ENCODE measurements at regions not wholly inside any gene's neighbourhood (a gene's known extent, or its start where the extent isn't known, plus 50 kb on each side); places are given as distances from the start of the nearest gene placed in this dataset.
"Not testable (repeated sequence)": the region's sequence is repeated elsewhere in the genome, so short reads cannot be mapped to it uniquely, and the experiment has no call there.

DNA sequence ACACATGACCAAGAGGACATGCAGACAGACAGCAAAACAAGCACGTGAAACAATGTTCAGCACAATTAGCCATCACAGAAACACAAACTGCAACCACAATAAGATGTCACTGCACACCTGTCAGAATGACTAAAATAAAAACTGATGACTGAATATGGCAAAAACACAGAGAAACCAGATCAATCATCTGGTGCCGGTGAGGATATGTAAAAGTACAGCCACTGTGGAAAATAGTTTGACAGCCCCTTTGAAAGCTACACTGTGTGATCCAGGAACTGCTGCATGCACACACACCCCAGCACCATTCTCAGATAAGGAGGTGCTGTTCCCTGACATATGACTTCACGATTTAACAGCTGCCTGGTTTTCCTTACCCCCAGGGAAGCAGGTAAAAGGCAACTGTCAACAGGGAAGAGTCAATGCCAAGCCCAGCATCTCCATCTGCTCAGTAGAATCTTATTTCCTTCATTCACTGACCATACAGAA is 238.1 kb upstream of the HSFY2 start:
- H3K27ac ChIP-seq (ENCODE audit: low read depth, low read length) = no peak overlapping the region
- H3K79me2 ChIP-seq (ENCODE audit: control insufficient read depth, insufficient read depth, low read length, unreplicated experiment) = no peaks in the 10 kb centered on the region
- H3K27me3 ChIP-seq (ENCODE audit: insufficient read depth, low read length) = no peaks in the 10 kb centered on the region
- no peak overlapping the region for H2AFZ ChIP-seq (ENCODE audit: low read length, unreplicated experiment)
- no peak overlapping the region for H3K4me3 ChIP-seq (ENCODE audit: low read depth, low read length)
- H3K4me1 ChIP-seq (ENCODE audit: control insufficient read depth, insufficient read depth, low read length, unreplicated experiment) = no peaks in the 10 kb centered on the region
- no peaks in the 10 kb centered on the region for H3K36me3 ChIP-seq (ENCODE audit: insufficient read depth, low read length)

DNA sequence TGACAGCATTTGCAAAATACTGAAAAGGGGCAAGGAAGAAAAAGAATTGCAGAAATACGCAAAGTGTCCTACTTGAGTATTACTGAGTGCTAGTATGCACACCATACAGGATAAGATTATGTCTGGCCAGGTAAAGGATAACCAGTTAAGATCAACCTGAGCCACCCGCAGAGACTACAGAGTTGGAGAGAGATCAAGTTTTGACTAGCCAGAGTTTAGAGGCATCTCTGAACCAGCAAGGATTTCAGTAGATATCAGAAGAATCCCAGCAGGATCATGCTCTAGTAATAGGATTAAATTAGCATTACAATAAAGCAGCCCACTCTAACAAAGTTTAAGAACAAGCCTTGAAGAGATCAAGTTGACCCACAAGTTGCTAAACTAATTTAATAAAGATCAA is 232.7 kb upstream of the HSFY2 start:
- Histone ChIP-seq H3K4me1 (ENCODE audit: control insufficient read depth, insufficient read depth, low read length, unreplicated experiment) (no peaks in the 10 kb centered on the region), H3K36me3 (ENCODE audit: insufficient read depth, low read length) (no peaks in the 10 kb centered on the region), H3K4me3 (ENCODE audit: low read depth, low read length) (no peak overlapping the region), H3K27ac (ENCODE audit: low read depth, low read length) (no peak overlapping the region), H2AFZ (ENCODE audit: low read length, unreplicated experiment) (no peak overlapping the region), H3K79me2 (ENCODE audit: control insufficient read depth, insufficient read depth, low read length, unreplicated experiment) (no peaks in the 10 kb centered on the region), H3K27me3 (ENCODE audit: insufficient read depth, low read length) (no peaks in the 10 kb centered on the region)

DNA sequence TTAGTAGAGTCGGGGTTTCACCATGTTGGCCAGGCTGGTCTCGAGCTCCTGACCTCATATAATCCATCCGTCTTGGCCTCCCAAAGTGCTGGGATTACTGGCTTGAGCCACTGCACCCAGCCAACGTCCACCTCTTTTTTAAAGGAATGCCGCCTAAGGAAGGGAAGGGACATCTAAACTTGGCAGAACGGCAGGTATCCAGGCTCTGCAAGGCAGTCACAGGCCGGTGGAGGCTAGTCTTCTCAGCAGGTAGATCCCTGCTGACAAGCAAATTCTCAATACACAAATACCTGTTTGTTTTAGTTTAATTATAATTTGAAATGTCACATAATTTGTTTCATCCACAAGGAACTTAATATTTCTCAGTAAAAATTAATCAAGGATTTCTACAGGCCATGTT is 232.0 kb upstream of the HSFY2 start:
- Histone ChIP-seq H3K27me3 (ENCODE audit: insufficient read depth, low read length) (no peaks in the 10 kb centered on the region), H3K36me3 (ENCODE audit: insufficient read depth, low read length) (no peaks in the 10 kb centered on the region), H3K79me2 (ENCODE audit: control insufficient read depth, insufficient read depth, low read length, unreplicated experiment) (no peaks in the 10 kb centered on the region), H3K4me3 (ENCODE audit: low read depth, low read length) (no peak overlapping the region), H3K27ac (ENCODE audit: low read depth, low read length) (no peak overlapping the region), H2AFZ (ENCODE audit: low read length, unreplicated experiment) (no peak overlapping the region), H3K4me1 (ENCODE audit: control insufficient read depth, insufficient read depth, low read length, unreplicated experiment) (no peaks in the 10 kb centered on the region)

DNA sequence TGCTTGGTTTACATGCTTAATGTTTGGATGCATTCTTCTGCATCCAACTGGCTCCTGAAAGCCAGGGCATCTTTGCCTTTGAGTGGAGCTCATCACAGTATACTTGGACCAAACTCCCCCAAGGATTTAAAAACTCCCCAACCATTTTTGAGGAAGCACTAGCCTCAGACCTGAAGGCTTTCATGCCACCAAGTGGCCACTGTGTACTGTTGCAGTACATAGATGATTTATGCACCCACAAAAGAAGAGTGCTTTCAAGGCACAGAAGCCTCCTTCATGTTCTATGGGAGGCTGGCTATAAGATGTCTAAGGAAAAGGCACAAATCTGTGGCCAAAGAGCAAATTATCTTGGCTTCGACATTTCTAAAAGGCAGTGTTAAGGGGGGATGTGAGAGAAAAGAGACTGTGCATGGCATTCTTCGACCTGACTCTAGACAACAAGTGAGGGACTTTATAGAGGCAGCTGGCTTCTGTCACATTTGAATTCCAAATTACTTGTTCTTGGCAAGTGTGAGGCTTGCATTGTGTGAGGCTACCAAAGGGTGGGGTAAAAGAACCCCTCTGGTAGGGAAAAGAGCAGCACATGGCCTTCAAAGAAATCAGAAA is 224.2 kb upstream of the HSFY2 start:
- Histone ChIP-seq H3K27me3 (ENCODE audit: insufficient read depth, low read length) (no peaks in the 10 kb centered on the region), H3K27ac (ENCODE audit: low read depth, low read length) (no peak overlapping the region), H3K4me1 (ENCODE audit: control insufficient read depth, insufficient read depth, low read length, unreplicated experiment) (no peaks in the 10 kb centered on the region), H3K79me2 (ENCODE audit: control insufficient read depth, insufficient read depth, low read length, unreplicated experiment) (no peaks in the 10 kb centered on the region), H2AFZ (ENCODE audit: low read length, unreplicated experiment) (no peak overlapping the region), H3K36me3 (ENCODE audit: insufficient read depth, low read length) (no peaks in the 10 kb centered on the region), H3K4me3 (ENCODE audit: low read depth, low read length) (no peak overlapping the region)

DNA sequence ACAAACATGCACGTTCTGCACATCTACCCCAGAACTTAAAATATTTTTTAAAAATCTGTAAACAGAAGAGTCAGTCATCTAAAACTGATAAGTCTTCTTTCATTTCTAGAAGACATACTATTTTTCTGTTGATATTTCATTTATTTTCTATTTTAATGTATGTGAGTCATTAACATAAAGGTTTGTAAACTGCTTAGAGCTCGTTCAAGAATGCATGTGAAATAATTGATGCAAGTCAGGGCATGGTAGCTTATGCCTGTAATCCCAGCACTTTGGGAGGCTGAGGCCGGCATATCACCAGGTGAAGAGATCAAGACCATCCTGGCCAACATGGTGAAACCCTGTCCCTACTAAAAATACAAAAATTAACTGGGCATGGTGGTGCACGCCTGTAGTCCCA is 219.9 kb upstream of the HSFY2 start:
- no peaks in the 10 kb centered on the region for H3K79me2 ChIP-seq (ENCODE audit: control insufficient read depth, insufficient read depth, low read length, unreplicated experiment)
- no peak overlapping the region for H3K27ac ChIP-seq (ENCODE audit: low read depth, low read length)
- H3K36me3 ChIP-seq (ENCODE audit: insufficient read depth, low read length) = no peaks in the 10 kb centered on the region
- no peak overlapping the region for H2AFZ ChIP-seq (ENCODE audit: low read length, unreplicated experiment)
- no peaks in the 10 kb centered on the region for H3K4me1 ChIP-seq (ENCODE audit: control insufficient read depth, insufficient read depth, low read length, unreplicated experiment)
- no peak overlapping the region for H3K4me3 ChIP-seq (ENCODE audit: low read depth, low read length)
- no peaks in the 10 kb centered on the region for H3K27me3 ChIP-seq (ENCODE audit: insufficient read depth, low read length)

DNA sequence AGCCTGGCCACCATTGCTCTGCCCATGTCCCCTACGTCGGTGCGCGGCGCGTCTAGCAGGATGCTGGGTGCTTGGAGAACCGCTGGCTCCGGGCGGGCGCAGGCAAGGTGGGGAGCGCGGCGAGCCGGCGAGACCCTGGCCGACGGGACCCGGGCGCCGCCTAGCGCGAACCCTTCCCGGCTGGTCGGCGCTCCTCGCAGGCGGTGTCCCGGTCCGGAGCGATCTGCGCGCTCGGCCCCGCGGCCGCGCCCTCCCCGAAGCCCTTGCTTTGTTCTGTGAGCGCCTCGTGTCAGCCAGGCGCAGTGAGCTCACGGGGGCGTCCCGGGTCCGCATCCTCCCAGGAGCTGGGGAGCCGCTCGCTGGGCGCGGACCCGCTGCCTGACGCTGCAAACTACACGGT is 219.1 kb upstream of the HSFY2 start:
- H3K27ac ChIP-seq (ENCODE audit: low read depth, low read length); H3K27me3 ChIP-seq (ENCODE audit: insufficient read depth, low read length); H3K4me1 ChIP-seq (ENCODE audit: control insufficient read depth, insufficient read depth, low read length, unreplicated experiment); H3K4me3 ChIP-seq (ENCODE audit: low read depth, low read length); H3K79me2 ChIP-seq (ENCODE audit: control insufficient read depth, insufficient read depth, low read length, unreplicated experiment); H3K36me3 ChIP-seq (ENCODE audit: insufficient read depth, low read length); H2AFZ ChIP-seq (ENCODE audit: low read length, unreplicated experiment): not testable (repeated sequence)

DNA sequence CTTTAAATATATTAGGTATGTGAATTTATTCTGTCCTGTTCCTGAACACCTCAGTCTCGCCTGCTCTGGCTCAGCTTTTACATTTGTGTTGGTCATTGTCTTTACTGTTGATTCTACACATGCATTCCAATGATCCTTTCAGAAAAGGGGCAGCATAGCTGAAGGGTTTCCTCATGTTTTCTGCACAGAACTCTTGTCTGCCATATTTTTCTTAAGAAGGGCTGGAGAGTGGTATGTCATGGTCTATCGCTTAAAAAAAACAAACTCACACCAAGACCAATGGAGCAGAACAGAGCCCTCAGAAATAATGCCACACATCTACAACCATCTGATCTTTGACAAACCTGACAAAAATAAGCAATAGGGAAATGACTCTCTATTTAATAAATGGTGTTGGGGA is 215.8 kb upstream of the HSFY2 start:
- Histone ChIP-seq H3K27ac (ENCODE audit: low read depth, low read length) (no peak overlapping the region), H3K4me1 (ENCODE audit: control insufficient read depth, insufficient read depth, low read length, unreplicated experiment) (no peaks in the 10 kb centered on the region), H2AFZ (ENCODE audit: low read length, unreplicated experiment) (no peak overlapping the region), H3K79me2 (ENCODE audit: control insufficient read depth, insufficient read depth, low read length, unreplicated experiment) (no peaks in the 10 kb centered on the region), H3K36me3 (ENCODE audit: insufficient read depth, low read length) (no peaks in the 10 kb centered on the region), H3K4me3 (ENCODE audit: low read depth, low read length) (no peak overlapping the region), H3K27me3 (ENCODE audit: insufficient read depth, low read length) (no peaks in the 10 kb centered on the region)

DNA sequence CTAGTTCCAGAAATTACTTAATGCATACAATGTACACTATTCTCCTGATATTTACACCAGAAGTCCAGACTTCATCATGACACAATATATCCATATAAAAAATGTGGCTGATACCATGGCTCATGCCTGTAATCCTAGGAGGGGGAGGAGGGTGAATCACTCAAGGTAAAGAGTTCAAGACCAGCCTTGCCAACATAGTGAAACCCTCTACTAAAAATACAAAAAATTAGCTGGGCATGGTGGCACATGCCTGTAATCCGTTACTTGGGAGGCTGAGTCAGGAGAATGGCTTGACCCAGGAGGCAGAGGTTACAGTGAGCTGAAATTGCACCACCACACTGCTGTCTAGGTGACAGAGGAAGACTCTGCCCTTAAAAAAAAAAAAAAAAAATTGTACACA is 192.5 kb upstream of the HSFY2 start:
- Histone ChIP-seq H3K4me3 (ENCODE audit: low read depth, low read length) (no peak overlapping the region), H3K27me3 (ENCODE audit: insufficient read depth, low read length) (no peaks in the 10 kb centered on the region), H3K36me3 (ENCODE audit: insufficient read depth, low read length) (no peaks in the 10 kb centered on the region), H3K4me1 (ENCODE audit: control insufficient read depth, insufficient read depth, low read length, unreplicated experiment) (no peaks in the 10 kb centered on the region), H2AFZ (ENCODE audit: low read length, unreplicated experiment) (no peak overlapping the region), H3K79me2 (ENCODE audit: control insufficient read depth, insufficient read depth, low read length, unreplicated experiment) (no peaks in the 10 kb centered on the region), H3K27ac (ENCODE audit: low read depth, low read length) (no peak overlapping the region)

DNA sequence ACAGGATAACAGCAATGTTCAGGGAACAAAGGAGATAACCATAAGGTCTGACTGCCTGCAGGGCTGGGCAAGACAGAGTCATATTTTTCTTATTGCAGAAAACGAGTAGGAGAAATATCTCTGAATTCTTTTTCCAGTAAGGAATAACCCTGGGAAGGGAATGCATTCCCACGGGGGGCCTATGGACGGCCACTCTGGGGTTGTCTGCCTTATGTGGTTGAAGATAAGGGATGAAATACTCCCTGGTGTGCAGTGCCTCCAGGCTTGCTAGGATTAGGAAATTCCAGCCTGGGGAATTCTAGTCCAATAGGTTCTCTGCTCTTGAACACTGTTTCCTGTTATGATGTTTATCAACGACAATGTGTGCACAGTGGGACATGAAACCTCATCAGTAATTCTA is 185.3 kb upstream of the HSFY2 start:
- H3K79me2 ChIP-seq (ENCODE audit: control insufficient read depth, insufficient read depth, low read length, unreplicated experiment) = no peaks in the 10 kb centered on the region
- H3K27me3 ChIP-seq (ENCODE audit: insufficient read depth, low read length) = no peaks in the 10 kb centered on the region
- no peak overlapping the region for H3K27ac ChIP-seq (ENCODE audit: low read depth, low read length)
- no peaks in the 10 kb centered on the region for H3K4me1 ChIP-seq (ENCODE audit: control insufficient read depth, insufficient read depth, low read length, unreplicated experiment)
- H3K36me3 ChIP-seq (ENCODE audit: insufficient read depth, low read length) = no peaks in the 10 kb centered on the region
- H2AFZ ChIP-seq (ENCODE audit: low read length, unreplicated experiment) = no peak overlapping the region
- no peak overlapping the region for H3K4me3 ChIP-seq (ENCODE audit: low read depth, low read length)

DNA sequence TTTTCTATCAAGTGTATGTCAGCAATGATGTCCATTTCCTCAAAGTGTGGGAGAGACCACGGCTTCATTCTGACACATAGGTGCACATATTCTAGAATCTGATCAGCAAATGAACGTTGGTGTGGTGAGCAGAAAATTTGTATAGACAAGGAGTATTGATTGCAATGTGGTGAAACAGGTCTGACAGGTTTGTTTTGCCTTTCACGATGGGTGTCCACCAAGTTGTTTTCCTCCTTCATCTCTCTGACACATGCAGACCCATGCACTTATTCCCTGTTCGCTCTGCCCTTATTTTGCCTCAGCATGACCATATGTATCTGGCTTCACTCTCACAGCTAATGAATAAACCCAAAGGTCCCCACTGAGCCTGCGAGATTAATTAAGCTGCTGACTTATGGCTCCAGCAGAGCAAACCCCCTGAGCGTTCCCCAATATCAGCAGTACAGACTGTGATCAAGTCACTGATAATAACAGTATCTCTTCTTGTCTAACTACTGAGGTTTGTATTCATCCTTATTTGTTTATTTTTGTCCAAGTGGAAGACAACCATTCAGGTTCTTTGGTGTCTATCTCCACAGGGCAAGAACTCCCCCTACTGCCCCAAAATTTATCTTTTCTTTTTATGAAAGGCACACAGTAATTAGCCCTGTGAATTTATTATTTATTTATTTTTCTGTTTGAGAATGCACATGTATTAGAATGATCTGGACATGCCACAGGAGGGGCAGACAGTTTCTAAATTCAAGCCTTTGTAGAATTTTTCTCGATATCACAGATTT is 178.3 kb upstream of the HSFY2 start:
- Histone ChIP-seq H3K27me3 (ENCODE audit: insufficient read depth, low read length) (no peaks in the 10 kb centered on the region), H3K4me1 (ENCODE audit: control insufficient read depth, insufficient read depth, low read length, unreplicated experiment) (no peaks in the 10 kb centered on the region), H3K4me3 (ENCODE audit: low read depth, low read length) (no peak overlapping the region), H3K36me3 (ENCODE audit: insufficient read depth, low read length) (no peaks in the 10 kb centered on the region), H2AFZ (ENCODE audit: low read length, unreplicated experiment) (no peak overlapping the region), H3K79me2 (ENCODE audit: control insufficient read depth, insufficient read depth, low read length, unreplicated experiment) (no peaks in the 10 kb centered on the region), H3K27ac (ENCODE audit: low read depth, low read length) (no peak overlapping the region)

DNA sequence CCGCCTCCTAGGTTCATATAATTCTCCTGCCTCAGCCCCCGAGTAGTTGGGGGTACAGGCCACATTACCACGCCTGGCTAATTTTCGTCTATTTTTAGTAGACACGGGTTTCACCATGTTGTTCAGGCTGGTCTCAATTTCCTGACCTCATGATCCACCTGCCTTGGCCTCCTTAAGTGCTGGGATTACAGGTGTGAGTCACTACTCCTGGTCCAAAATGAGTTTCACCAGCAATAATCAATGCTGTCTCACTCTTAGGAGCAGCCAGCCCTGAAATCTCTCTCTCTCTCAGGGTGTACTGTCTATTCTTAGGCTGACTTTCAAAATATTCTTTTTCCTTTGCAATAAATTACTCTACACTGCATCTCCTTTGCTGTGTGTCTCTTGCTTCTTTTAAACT is 177.5 kb upstream of the HSFY2 start:
- no peak overlapping the region for H3K27ac ChIP-seq (ENCODE audit: low read depth, low read length)
- H3K79me2 ChIP-seq (ENCODE audit: control insufficient read depth, insufficient read depth, low read length, unreplicated experiment) = no peaks in the 10 kb centered on the region
- no peaks in the 10 kb centered on the region for H3K27me3 ChIP-seq (ENCODE audit: insufficient read depth, low read length)
- H3K4me1 ChIP-seq (ENCODE audit: control insufficient read depth, insufficient read depth, low read length, unreplicated experiment) = no peaks in the 10 kb centered on the region
- H3K4me3 ChIP-seq (ENCODE audit: low read depth, low read length) = no peak overlapping the region
- H2AFZ ChIP-seq (ENCODE audit: low read length, unreplicated experiment) = no peak overlapping the region
- H3K36me3 ChIP-seq (ENCODE audit: insufficient read depth, low read length) = no peaks in the 10 kb centered on the region

All from ACC112 (cell line).